COLO668 (cell line): ENCODE measurements at regions not wholly inside any gene's neighbourhood (a gene's known extent, or its start where the extent isn't known, plus 50 kb on each side); places are given as distances from the start of the nearest gene placed in this dataset.
"Not testable (repeated sequence)": the region's sequence is repeated elsewhere in the genome, so short reads cannot be mapped to it uniquely, and the experiment has no call there.

ENCODE experiments used
- DNase-seq: peaks from one replicate; lab custom pipeline; 2025; ENCODE audit not compliant: unreplicated experiment; lab: John Stamatoyannopoulos, UW

DNA sequence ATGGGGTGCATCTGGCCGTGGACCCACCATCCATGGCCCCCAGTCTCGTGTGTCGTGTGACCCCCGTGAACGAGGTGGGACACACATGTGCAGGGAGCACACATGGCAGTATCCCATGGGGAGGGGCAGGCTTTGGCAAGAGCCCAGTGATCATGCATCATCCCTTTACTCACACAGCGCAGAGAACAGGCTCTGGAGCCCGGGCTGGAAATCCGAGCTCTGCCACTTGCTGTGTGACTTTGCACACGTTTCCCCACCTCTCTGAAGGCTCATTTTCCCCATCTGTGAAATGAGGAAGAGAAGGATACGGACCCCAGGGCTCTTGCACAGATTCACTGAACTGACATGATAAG is 119.9 kb downstream of the PHETA1 start:
- DNase-seq = no peak

DNA sequence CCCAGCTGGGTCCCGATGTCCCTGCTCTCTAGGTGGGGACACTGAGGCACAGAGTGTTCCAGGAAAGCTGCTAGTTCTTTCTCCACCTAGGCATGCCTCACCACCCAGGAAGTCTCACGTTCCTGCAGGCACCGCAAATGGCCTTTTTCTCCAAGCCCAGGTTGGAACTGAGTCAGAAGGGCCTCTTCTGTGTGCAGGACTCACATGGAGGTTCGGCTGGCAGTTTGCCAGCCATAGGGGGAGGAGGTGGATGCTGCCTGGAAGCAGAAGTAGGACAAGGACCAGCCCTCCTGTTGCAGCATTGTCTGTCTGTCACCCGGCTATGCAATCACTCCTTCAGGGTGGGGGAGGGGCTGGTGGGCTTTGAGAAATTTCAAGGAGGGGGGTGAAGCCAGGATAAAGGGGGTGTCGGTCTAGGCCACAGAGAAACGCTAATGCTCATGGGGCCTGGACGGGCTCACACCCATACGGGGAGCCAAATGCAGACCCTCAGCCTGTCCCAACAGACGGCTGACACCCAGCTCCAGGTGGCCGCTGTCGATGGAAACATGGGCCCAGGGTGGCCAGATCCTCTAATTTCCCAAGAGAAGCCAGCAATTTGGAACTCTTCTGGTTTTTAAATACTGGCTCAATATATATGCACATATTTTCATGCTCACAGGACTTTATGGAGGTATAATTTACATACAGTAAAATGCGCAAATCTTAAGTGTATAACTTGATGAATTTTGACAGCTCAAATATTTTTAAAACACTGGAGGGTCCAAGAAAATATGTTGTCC is 120.5 kb downstream of the PHETA1 start:
- peak; percentile 24 for DNase-seq

DNA sequence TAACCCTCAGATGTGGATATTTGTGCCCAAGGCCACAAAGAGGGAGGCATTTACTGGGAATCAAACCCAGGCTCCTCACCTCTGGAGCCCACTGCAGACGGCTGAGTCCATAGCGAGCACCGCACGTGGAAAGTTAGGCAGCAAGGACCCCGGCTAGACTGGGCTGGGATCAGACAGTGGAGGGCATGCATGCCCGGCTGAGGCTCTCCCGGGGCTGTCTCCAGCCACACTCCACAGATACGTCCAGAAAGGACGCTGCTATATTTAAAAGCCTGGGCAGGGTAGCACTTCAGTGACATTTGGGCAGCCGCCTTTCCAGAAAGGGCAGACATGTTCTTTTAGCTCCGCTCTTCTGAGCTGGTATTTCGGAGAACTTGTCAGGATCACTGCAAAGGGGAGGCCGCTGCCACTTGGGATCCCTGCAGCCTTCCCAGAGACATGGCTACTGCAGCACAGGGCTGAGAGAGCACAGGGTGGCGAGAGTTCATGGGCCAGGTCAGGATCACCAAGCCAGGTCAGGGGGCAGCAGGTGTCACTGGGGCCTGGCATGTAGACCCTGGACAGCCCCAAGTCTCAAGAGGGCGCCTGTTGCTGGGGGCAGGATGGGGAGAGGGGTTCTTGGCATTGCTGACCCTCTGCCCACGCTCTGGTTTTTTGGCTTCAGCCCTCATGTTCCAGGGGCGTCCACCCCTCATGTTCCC is 121.7 kb downstream of the PHETA1 start:
- no peak for DNase-seq

DNA sequence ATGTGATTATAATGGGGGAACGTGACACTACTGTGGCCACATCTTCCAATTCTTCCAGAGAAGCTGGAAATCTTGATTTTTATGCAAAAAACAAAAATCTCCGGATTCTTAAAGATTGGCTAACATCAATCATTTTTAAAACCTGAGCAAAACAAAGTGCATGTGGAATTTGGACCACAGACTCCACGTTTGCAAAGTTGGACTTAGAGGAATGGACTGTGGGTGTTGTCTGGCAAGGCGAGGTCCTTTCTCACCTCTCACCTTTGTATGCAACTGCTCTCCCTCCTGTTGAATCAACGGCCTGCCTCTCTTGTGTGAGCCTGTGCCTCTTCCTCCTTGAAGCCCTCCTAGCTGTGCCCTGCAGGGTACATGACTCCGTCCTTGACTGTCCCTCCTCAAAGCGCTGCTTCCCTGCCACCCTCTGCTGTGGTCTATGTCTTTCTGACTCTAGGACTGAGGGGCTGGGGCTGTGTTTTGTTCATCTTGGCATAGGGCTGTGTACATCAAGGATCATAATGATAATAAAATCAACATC is 122.4 kb downstream of the PHETA1 start:
- no peak for DNase-seq

DNA sequence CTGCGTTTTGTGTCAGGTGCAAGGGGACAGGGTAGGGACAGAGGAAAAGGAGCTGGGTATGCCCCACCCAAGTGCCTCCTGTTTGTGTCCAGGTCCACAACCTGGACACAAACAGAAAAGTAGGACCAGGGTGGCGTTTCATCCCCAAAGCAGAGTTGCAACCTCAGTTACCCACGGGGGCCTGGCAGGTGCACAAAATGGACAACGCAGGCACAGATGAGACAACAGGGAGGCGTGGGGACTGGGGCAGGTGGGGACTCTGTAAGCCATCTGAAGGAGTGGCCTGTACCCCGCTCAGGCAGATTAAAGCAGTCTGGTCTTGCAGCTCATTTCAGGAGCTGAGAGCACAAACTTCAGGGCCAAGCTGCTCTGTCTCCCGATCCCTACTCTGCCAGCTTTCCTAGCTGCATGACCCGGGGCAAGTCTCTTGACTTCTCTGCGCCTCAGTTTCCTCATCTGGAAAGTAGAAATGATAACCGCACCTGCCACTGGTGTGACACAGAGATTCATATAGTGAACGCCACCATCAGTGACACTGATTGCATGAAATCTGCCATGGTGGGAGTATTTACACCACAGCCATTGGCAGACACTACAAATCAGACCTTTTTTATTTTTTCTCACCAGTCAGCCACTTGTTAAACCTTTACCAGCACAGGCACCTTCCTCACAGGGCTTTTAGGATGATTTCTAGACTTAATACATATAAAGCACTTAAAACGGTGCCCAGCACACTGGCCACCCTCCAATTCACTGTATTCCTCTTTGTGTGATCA is 123.0 kb downstream of the PHETA1 start:
- no peak for DNase-seq

DNA sequence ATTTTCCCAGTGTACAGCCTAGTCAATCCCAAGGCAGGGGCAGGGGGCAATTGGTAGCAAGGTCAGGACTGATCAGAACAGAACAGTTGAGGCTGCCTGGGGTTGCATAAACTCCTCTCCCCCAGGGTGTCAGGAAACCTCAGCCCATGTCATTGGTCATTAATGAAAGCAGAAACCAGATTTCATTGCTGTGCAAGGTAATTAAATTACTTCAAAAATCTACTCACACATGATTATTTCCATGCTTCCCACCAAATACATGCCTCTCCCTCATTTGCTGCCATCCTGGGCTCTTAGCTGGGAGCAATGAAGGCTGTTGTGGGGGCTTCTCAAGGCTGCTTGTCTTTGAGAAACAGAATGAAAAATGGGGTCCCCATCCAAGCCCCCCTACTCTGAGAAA is 124.2 kb downstream of the PHETA1 start:
- no peak for DNase-seq

DNA sequence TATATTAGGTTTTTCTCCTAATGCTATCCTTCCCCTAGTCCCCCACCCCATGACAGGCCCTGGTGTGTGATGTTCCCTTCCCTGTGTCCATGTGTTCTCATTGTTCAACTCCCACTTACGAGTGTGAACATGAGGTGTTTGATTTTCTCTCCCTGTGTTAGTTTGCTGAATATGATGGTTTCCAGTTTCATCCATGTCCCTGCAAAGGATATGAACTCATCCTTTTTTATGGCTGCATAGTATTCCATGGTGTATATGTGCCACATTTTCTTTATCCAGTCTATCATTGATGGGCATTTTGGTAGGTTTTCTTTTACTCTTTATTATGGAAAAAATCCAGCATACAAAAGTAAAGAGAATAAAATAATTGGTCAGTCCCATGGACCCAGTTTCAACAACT is 126.1 kb downstream of the PHETA1 start:
- not testable (repeated sequence) for DNase-seq

DNA sequence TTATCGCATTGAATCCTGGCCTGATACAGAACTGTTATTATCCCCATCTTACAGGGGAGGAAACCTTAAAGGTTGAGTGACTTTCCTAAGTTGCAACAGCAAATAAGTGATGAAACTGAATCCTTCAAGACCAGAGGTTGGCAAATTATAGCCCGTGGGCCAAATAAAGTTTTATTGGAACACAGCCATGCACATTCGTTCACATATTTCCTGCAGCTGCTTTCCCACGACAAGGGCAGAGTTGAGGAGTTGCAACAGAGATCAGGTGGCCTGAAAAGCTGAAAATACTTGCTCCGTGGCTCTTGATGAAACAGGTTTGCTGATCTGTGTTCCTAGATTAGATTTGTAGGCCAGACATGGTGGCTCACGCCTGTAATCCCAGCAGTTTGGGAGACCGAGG is 126.7 kb downstream of the PHETA1 start:
- DNase-seq = no peak

DNA sequence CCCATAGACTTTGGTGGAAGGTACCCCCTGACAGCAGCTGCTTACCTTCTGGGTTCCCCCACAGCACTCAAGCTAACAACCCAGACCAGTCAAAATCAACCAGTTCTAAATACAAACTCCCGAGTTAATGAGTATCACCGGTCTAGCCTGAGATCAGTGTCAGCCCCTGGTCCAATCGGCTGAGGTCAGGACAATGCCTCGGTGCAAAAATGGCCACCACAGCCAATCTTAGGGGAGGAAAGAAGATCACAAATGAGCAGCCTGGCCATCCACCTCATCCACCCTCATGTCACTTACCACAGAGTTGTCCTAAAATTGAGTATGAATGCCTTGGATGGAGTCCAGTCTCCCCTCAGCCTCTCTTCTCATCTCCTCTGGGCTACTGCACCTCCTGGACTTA is 128.5 kb downstream of the PHETA1 start:
- no peak for DNase-seq

DNA sequence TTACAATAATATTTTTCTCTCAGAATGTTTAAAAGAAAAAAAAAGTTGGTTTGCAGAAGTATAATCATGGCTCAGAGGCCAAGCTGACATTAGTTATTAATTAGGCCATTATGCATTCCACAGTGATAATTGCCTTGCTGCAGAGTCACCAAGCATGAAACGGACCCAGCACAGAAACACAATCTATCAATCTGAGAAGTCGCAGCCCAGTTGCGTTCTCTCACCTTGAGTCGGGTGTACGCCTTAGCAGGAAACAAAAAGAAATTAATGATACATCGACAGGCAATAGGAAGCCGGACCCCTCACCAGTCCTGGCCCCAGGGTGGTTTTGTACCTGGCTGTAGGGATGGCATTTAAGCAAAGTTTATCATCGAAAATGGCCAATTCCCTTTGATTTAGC is 129.7 kb downstream of the PHETA1 start:
- DNase-seq = no peak

DNA sequence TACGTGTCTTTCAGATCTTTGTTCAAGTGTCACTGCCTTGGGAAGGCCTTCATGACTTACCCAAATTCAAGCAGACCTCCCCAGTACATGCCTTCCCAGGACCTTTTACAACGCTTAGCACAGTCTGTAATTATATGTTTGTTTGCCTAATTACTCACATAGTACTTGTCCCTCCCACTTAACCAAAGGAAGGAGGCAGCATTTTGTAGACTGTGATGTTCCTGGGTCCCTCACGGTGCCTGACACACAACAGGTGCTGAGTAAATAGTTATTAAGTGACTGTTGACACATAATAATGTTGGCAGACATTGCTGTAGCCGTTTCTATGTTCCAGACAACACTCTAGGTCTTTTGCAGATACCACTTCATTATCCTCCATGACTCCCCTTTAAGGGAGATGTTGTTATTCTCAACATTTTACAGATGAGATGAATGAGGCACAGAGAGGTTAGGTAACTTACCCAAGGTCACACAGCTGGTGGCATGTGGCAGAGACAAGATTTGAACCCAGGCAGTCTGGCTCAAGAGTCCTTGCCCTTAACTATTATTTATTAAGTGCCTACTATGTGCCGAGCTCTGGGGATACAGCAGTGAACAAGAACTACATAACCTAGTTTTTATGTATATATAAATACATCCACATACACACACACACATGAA is 130.7 kb downstream of the PHETA1 start:
- no peak for DNase-seq

DNA sequence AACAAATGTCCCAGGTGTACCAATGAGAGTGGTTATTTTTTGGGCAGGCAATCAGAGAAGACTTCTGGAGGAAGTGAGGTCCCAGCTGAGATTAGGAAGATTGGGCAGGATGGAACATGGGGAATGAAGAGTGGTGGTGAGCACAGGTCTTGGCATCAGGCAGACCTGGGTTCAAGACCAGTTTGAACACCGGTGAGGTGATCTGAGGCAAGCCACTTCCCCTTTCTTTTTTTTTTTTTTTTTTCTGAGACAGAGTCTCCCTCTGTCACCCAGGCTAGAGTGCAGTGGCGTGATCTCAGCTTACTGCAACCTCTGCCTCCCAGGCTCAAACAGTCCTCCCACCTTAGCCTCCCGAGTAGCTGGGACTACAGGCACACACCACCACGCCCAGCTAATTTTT is 134.4 kb downstream of the PHETA1 start:
- DNase-seq = not testable (repeated sequence)

DNA sequence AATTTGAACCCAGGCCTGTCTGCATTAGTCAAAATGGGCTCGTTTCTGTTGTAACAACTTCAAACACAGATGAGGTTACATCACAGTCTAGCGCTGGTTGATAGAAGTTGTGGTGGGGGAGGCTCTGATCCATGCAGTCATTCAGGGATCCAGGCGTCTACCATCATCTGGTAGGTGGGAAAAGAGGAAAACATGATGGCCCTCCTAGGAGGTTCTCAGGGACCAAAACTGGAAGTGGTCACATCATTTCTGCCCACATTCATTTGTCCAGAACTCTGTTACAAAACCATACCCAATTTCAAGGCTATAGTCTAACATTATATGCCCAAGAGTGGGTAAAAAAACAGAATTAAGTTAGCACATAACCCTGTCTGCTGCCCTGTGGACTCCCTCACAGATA is 135.1 kb downstream of the PHETA1 start:
- no peak for DNase-seq

DNA sequence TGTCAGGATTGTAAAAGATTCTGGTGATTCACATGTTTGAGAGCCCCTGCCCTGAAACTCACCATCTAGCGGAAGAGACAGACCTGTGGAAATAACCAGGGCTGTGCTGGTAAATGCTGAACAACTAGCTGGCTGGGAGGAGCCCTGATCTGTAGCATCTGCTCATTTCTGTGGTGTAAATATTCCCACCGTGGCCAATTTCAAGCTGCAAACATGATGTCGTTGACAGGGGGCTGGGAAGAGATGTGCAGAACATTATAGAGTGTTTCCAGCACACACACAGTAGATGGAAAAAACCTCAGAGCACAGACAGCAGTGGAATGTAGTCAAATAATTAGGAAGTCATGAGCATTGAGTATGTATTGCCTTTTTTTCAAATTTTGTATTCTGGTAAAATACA is 138.2 kb downstream of the PHETA1 start:
- DNase-seq = no peak

DNA sequence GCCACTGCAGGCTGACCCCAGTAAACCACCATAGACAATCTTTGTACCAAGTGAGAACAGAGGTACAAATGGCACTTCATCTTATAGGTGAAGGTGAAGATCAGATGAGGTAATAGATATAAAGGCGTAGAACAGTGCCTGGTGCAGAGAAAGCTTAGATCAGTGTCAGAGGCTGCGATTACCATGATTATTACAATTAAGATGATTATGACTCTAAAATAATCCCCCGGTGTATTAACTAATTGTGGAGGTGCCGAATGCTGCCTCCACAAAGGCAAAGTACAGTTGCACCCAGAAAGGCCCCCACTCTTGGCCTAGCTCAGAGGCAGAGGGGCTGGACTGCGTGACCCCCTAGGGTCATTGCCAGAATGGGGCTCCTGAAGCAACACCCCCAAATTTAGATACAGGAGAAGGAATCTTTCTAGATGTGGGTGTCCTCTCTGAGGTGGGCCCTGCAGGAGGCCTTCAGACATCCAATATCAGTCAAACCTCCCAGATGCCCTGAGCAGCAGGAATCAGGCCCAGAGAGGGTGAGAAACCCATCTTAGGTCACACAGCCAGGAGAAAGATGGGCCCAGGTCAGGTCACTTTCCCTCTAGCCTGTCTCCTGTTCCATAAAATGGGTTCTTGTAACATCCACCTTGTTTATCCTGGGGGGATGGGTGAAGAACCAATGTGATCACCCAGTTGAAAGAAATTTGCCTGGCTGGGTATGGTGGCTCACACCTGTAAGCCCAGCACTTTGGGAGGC is 139.8 kb downstream of the PHETA1 start:
- no peak for DNase-seq

DNA sequence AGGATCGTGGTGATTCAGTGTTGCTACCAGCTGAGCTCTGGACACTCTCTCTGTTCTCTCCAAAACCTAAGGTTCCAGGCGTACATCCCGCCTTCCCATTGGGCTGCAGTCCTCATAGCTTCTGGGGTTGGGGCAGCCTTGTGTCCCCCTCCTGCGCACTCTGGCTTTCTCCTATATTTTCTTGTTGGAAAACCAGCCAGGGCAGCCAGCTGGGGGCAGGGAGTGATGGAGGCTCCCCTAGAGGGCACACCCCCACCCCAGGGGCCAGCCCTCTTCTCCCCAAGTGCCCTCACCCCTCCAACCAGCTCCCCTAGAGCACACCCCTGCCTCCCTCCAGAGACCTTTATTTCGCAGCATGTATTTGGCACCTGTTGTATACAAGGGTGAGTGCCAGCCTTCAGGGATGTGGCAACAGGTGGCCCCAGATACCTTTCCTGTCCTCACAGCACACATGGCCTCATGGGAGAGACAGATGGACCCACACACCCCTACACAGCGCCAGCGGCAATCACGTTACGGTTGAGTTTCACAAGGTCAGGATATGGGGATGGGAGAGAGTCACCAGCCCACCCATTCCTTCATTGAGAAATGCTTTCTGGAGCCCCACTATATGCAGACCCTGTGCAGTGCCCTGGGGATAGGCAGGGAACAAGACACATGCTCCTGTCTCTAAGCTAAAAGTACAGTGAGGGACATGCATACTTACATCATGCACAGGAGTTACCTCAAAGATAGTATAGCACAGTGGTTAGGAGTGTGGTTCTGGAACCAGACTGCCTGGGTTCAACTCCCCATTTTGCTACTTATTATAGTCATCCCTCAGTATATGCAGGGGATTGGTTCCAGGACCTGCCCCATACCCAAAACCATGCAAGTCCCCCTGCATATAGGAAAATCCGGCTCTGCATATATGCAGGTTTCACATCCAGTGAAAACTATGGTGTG is 141.1 kb downstream of the PHETA1 start:
- no peak for DNase-seq

DNA sequence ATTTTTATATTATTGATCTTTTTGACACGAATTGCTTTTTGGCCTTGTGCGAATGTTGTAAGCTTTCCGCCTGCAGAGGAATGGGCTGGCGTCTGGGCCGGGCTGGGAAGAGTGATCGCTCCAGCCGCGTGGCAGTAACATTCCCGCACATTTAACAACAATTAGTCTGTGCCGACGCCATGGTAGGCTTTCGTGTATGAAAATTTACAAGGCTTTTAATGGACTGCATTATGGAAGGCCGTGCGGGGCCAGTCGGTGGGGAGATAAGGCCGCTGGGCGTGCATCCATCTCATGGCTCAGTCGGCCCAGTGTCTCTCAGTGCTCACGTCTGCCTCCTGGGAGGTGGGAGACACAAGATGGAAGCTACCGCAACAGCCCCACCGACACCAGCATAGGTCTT is 142.2 kb downstream of the PHETA1 start:
- DNase-seq = no peak

DNA sequence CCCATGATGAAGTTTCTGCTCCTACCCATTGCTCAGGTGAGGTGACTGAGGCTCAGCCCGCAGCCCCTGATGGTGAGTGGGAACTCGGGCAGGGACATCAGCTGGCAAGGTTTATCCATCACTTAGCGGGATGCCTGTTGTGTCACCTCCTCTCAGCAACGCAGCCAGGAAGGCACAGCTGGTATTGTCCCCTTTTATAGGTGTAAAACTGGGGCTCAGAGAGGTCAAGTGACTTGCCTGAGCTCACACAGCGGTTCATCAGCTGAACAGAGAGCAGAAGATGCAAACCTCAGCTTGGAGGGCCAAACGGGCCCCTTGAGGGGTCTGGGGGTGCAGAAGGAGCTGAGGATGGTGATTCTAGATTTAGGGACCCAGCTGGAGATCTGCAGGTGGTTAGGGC is 143.6 kb downstream of the PHETA1 start:
- no peak for DNase-seq
